HUES64 (cell line): ENCODE measurements at regions not wholly inside any gene's neighbourhood (a gene's known extent, or its start where the extent isn't known, plus 50 kb on each side); places are given as distances from the start of the nearest gene placed in this dataset.
"Not testable (repeated sequence)": the region's sequence is repeated elsewhere in the genome, so short reads cannot be mapped to it uniquely, and the experiment has no call there.

Experiments
- H3K27ac ChIP-seq: 2 replicates; pipeline ENCODE4 v1.7.0; 2013; ENCODE audit warnings: low read depth, low read length, inconsistent platforms
- H3K27me3 ChIP-seq: 2 replicates; pipeline ENCODE4 v1.6.1; 2013; ENCODE audit warnings: mild to moderate bottlenecking, low read length; ENCODE audit not compliant: insufficient read depth
- H3K36me3 ChIP-seq: 2 replicates; pipeline ENCODE4 v1.6.1; 2013; ENCODE audit warnings: mild to moderate bottlenecking, low read length; ENCODE audit not compliant: insufficient read depth
- H3K4me1 ChIP-seq: 2 replicates; pipeline ENCODE4 v1.6.1; 2013; ENCODE audit warnings: mild to moderate bottlenecking, low read length, moderate library complexity; ENCODE audit not compliant: insufficient read depth
- H3K4me3 ChIP-seq: 2 replicates; pipeline ENCODE4 v1.5.1; 2013; ENCODE audit warnings: mild to moderate bottlenecking, low read length, moderate library complexity
- H3K9ac ChIP-seq: 2 replicates; pipeline ENCODE4 v1.6.1; 2013; ENCODE audit warnings: mild to moderate bottlenecking, low read depth, low read length
- H3K9me3 ChIP-seq: 2 replicates; pipeline ENCODE4 v1.6.1; 2013; ENCODE audit warnings: low read depth, low read length; ENCODE audit not compliant: insufficient read depth
- WGBS: fragments of 150-250, 120-280 bp; methylation state at CpG from one replicate; pipeline ENCODE4 v1.1.7; 2013; ENCODE audit warnings: missing lambda C conversion rate; 5-methylcytosine and 5-hydroxymethylcytosine counted together

DNA sequence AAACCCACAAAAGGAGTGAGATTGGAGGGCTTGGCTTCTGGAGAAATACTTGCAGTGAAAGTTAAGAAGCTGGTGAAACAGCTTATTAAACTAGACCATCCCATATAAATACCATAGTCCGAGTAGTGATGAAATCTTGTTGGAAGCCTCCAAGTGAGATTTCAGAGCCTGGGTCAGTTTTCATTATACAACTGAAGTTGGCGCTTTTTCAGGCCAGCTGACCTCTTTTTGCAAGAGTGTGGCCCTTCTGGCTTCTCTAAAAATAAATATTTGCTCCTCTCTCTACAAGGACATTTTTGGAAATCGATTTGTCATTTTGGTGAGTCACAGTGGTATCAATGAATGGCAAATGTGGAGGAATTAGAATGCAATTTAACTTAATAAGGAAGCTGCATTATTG, 51.2 kb upstream of the THRB start:
- Histone ChIP-seq H3K4me3 (no peak overlapping the region), H3K27ac (no peak overlapping the region), H3K27me3 (no peaks in the 10 kb centered on the region), H3K4me1 (no peaks in the 10 kb centered on the region), H3K9ac (no peak overlapping the region), H3K36me3 (no peaks in the 10 kb centered on the region), H3K9me3 (no peaks in the 10 kb centered on the region)
- WGBS, result 97% methylated on average over 3 of the region's 3 CpGs

DNA sequence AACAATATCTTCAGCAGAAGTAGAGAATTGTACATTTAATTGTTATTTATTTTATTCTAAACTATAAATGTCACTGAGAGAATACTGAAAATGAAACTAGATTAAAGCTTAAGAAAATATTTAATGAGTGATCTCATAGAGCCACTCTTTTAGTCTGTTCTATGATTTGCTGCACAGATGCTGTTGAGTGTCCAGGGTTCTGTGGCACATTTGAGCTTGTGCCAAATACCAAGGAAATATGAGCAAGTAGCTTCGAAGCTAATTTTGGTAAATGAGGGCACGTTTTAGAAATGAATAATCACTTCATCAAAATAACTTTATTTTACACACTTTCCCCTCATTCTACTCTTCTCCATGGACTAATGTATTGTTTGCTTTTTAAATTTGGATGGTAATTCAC, 53.6 kb upstream of the THRB start:
- H3K9me3 ChIP-seq, result no peaks in the 10 kb centered on the region
- WGBS, result 90% methylated on average over 2 of the region's 2 CpGs

GRCh38 chr3:24550588-24550987, 55.9 kb upstream of the THRB start:
- no peak overlapping the region for H3K27ac ChIP-seq
- no peaks in the 10 kb centered on the region for H3K4me1 ChIP-seq
- H3K9ac ChIP-seq, result no peak overlapping the region
- H3K36me3 ChIP-seq, result no peaks in the 10 kb centered on the region
- no peaks in the 10 kb centered on the region for H3K9me3 ChIP-seq
- H3K27me3 ChIP-seq, result no peaks in the 10 kb centered on the region
- no peak overlapping the region for H3K4me3 ChIP-seq
- 19% methylated on average over 1 of the region's 1 CpG for WGBS

More for the DNA sequence above, 53.6 kb upstream of the THRB start:
- Histone ChIP-seq H3K27ac (no peak overlapping the region), H3K4me3 (no peak overlapping the region), H3K4me1 (no peaks in the 10 kb centered on the region), H3K27me3 (no peaks in the 10 kb centered on the region), H3K36me3 (no peaks in the 10 kb centered on the region), H3K9ac (no peak overlapping the region)

- no peaks in the 10 kb centered on the region for H3K4me1 ChIP-seq
- WGBS, result 100% methylated on average over 1 of the region's 2 CpGs
- no peak overlapping the region for H3K4me3 ChIP-seq
- H3K36me3 ChIP-seq, result no peaks in the 10 kb centered on the region
- H3K27me3 ChIP-seq, result no peaks in the 10 kb centered on the region
- no peak overlapping the region for H3K27ac ChIP-seq
- H3K9ac ChIP-seq, result no peak overlapping the region
- H3K9me3 ChIP-seq, result no peaks in the 10 kb centered on the region
These were observed 57.0 kb upstream of the THRB start for GRCh38 chr3:24551626-24552025.

GRCh38 chr3:24562895-24563294, 68.2 kb upstream of the THRB start:
- Histone ChIP-seq H3K4me3 (no peak overlapping the region), H3K4me1 (no peaks in the 10 kb centered on the region), H3K27ac (no peak overlapping the region), H3K9ac (no peak overlapping the region), H3K9me3 (peaks cover 6% of the 10 kb centered on the region; the same call in 1 of the 2 replicates), H3K36me3 (no peaks in the 10 kb centered on the region), H3K27me3 (no peaks in the 10 kb centered on the region)
- 90% methylated on average over 3 of the region's 3 CpGs for WGBS

- Histone ChIP-seq H3K27me3 (no peaks in the 10 kb centered on the region), H3K4me1 (no peaks in the 10 kb centered on the region), H3K36me3 (no peaks in the 10 kb centered on the region), H3K9ac (no peak overlapping the region), H3K9me3 (peaks cover 6% of the 10 kb centered on the region; the same call in 1 of the 2 replicates), H3K4me3 (no peak overlapping the region), H3K27ac (no peak overlapping the region)
- WGBS, result no CpG with 5 or more reads among the region's 1 CpG
These were observed 70.4 kb upstream of the THRB start for GRCh38 chr3:24565053-24565452.

DNA sequence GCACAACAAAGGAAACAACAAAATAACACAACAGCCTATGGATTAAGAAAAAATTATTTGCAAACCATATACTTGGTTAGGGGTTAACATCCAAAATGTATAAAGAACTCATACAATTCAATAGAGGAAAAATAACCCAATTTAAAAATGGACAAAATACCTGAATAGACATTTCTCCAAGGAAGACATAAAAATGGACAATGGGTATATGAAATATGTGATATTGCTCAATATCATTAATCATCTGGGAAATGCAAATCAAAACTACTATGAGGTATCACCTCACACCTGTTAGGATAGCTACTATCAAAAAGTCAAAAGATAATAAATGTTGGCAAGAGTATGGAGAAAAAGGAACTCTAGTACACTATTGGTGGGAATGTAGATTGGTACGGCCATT, 71.0 kb upstream of the THRB start:
- no peaks in the 10 kb centered on the region for H3K27me3 ChIP-seq
- H3K9me3 ChIP-seq, result peaks cover 6% of the 10 kb centered on the region; the same call in 1 of the 2 replicates
- no peak overlapping the region for H3K4me3 ChIP-seq
- no peak overlapping the region for H3K9ac ChIP-seq
- no CpG with 5 or more reads among the region's 1 CpG for WGBS
- H3K27ac ChIP-seq, result no peak overlapping the region
- H3K36me3 ChIP-seq, result no peaks in the 10 kb centered on the region
- no peaks in the 10 kb centered on the region for H3K4me1 ChIP-seq

DNA sequence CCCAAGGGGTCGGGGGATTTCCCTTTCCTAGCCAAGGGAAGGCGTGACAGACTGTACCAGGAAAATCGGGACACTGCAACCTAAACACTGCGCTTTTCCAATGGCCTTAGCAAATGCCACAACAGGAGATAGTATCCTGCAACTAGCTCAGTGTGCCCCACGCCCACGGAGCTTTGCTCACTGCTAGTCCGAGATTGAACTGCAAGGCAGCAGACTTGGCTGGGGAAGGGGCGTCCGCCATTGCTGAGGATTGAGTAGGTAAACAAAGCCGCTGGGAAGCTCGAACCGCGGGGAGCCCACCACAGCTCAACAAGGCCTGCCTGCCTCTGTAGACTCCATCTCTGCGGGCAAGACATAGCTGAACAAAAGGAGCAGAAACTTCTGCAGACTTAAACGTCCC, 72.3 kb upstream of the THRB start:
- Histone ChIP-seq H3K36me3 (no peaks in the 10 kb centered on the region), H3K27ac (no peak overlapping the region), H3K9ac (no peak overlapping the region), H3K4me3 (no peak overlapping the region), H3K9me3 (peaks cover 6% of the 10 kb centered on the region; the same call in 1 of the 2 replicates), H3K27me3 (no peaks in the 10 kb centered on the region), H3K4me1 (no peaks in the 10 kb centered on the region)
- WGBS, result 93% methylated on average over 15 of the region's 15 CpGs

DNA sequence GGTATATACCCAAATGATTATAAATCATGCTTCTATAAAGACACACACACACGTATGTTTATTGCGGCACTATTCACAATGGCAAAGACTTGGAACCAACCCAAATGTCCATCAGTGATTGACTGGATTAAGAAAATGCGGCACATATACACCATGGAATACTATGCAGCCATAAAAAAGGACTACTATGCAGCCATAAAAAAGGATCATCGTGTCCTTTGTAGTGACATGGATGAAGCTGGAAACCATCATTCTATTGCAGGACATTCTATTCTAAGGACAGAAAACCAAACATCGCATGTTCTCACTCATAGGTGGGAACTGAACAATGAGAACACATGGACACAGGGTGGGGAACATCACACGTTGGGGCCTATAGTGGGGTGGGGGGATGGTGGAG, 77.8 kb upstream of the THRB start:
- H3K4me3 ChIP-seq, H3K9ac ChIP-seq, H3K27ac ChIP-seq, H3K36me3 ChIP-seq, H3K4me1 ChIP-seq, H3K9me3 ChIP-seq, H3K27me3 ChIP-seq: not testable (repeated sequence)
- WGBS, result 96% methylated on average over 6 of the region's 6 CpGs

DNA sequence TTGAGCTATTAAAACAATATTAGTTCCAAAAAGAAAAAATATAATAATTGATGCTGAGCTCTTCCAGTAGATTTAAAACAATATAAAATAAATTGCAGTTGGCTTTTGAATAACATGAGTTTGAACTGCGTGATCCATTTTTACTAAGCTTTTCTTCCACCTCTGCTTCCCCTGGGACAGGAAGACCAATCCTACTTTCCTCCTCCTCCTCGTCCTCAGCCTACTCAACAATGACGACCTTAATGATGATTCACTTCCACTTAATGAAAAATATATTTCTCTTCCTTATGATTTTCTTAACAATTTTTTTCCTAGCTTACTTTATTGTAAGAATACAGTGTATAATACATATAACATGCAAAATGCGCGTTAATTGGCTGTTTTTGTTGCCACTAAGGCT, 78.9 kb upstream of the THRB start:
- H3K4me1 ChIP-seq, result peaks cover 1% of the 10 kb centered on the region; the same call in 1 of the 2 replicates
- H3K27ac ChIP-seq, result no peak overlapping the region
- no peak overlapping the region for H3K9ac ChIP-seq
- no peak overlapping the region for H3K4me3 ChIP-seq
- WGBS, result 91% methylated on average over 5 of the region's 5 CpGs
- H3K9me3 ChIP-seq, result 0 out of 2 replicates have a peak, but pooled peaks cover 2% of the 10 kb centered on the region
- H3K27me3 ChIP-seq, result no peaks in the 10 kb centered on the region
- H3K36me3 ChIP-seq, result no peaks in the 10 kb centered on the region

DNA sequence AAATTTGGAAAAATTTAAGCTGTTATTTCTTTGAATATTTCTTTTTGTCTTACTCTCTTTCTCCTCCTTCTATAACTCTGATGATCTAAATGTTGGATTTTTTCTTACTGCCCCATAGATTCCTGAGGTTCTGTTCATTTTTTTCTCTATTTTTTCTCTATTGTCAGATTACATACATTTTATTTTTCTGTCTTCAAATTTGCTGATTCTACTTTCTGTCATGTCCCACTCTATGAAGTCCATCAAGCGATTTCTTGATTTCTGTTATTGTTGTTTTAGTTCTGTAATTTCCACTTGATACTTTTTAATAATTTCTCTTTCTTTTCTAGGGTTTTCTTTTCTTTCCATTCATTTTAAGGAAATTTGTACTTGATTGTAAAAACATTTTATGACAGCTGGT, 83.7 kb upstream of the THRB start:
- H3K27ac ChIP-seq, result no peak overlapping the region
- H3K9ac ChIP-seq, result no peak overlapping the region
- WGBS, result no CpG with 5 or more reads among the region's 1 CpG
- H3K27me3 ChIP-seq, result no peaks in the 10 kb centered on the region
- H3K36me3 ChIP-seq, result no peaks in the 10 kb centered on the region
- H3K4me3 ChIP-seq, result no peak overlapping the region
- no peaks in the 10 kb centered on the region for H3K9me3 ChIP-seq
- peaks cover 14% of the 10 kb centered on the region for H3K4me1 ChIP-seq

- H3K4me1 ChIP-seq, result peaks cover 14% of the 10 kb centered on the region
- WGBS, result 86% methylated on average over 4 of the region's 4 CpGs
- H3K9me3 ChIP-seq, result no peaks in the 10 kb centered on the region
- H3K27me3 ChIP-seq, result no peaks in the 10 kb centered on the region
- peak overlapping the region; percentile 4; the same call in 1 of the 2 replicates for H3K9ac ChIP-seq
- no peak overlapping the region for H3K27ac ChIP-seq
- no peak overlapping the region for H3K4me3 ChIP-seq
- H3K36me3 ChIP-seq, result no peaks in the 10 kb centered on the region
These were observed 84.3 kb upstream of the THRB start for GRCh38 chr3:24578951-24579421.
